ENCODE measurements at regions not wholly inside any gene's neighbourhood (a gene's known extent, or its start where the extent isn't known, plus 50 kb on each side); places are given as distances from the start of the nearest gene placed in this dataset.

DNA sequence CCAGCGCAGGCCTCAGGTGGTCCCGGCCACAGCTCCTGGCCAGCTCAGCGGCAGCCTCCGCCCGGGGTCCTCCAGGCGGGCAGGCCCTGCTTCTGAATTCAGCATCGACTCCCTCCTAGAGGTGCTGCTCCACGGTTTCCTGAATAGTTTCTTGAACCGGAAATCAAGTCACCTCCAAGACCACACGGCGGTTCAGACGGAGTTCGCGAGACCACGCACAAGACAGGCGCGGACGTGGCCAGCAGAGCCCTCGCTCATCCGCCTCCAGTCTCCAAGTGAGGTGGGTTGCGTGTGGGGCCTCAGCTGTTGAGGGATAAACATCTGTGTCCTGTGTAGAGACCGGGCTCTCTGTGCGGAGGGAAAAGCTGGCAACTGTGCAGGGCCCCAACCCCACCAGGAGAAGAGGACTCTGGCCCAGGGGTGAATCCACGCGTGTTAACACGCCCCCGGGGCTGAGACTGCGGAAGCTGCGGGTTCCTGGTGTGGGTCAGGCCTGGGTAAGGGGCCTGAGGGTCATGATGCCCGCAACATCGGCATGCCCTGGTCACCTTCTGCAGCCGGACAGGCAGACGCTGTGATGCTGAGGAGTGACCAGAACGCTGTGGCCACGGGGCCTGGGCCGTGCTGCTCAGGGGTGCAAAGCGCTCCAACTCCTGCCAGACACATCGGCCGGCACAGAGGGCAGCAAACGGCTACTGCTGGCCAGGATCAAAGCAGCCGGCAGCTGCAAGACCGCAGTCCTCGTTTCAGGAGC lies 55.0 kb upstream of the METRNL start:
- TF ChIP-seq POLR2A (IDR thresholded peaks at IDR 0.05) (no peak), POLR2AphosphoS5 (IDR thresholded peaks at IDR 0.05; ENCODE audit: insufficient read depth in 1 of 2, low read depth in 1 of 2) (no peak)
